Stimulated activated CD4-positive, alpha-beta T cell treated with anti-CD3 and anti-CD28 coated beads, TNF-alpha, amount 100 ng/mL, for 1 hour (primary cell): ENCODE measurements at regions not wholly inside any gene's neighbourhood (a gene's known extent, or its start where the extent isn't known, plus 50 kb on each side); places are given as distances from the start of the nearest gene placed in this dataset.
"Not testable (repeated sequence)": the region's sequence is repeated elsewhere in the genome, so short reads cannot be mapped to it uniquely, and the experiment has no call there.

Experiments used
- DNase-seq, 3 donors: peaks; one replicate each; pipeline ENCODE4 v3.0.0-alpha.2; 2020; ENCODE audit warnings: low read depth in 3 of 3, low spot score in 1 of 3

- DNase-seq: no peak
Observed at GRCh38 chr3:16072420-16073110, 101.9 kb upstream of the GALNT15 start.

- no peak for DNase-seq
Observed at GRCh38 chr3:16073203-16073602, 101.3 kb upstream of the GALNT15 start.

GRCh38 chr3:16073990-16074671 lies 100.3 kb upstream of the GALNT15 start:
- DNase-seq: not testable (repeated sequence)

- no peak for DNase-seq
Observed at GRCh38 chr3:16075647-16076046, 98.8 kb upstream of the GALNT15 start.

GRCh38 chr3:16076564-16076963 lies 97.9 kb upstream of the GALNT15 start:
- no peak for DNase-seq

GRCh38 chr3:16077146-16077545 lies 97.3 kb upstream of the GALNT15 start:
- DNase-seq: not testable (repeated sequence)

- not testable (repeated sequence) for DNase-seq
Observed at GRCh38 chr3:16077681-16078080, 96.8 kb upstream of the GALNT15 start.

GRCh38 chr3:16079519-16079918 lies 95.0 kb upstream of the GALNT15 start:
- no peak for DNase-seq

GRCh38 chr3:16081661-16082060 lies 92.8 kb upstream of the GALNT15 start:
- DNase-seq: no peak

GRCh38 chr3:16084887-16085286 lies 89.6 kb upstream of the GALNT15 start:
- DNase-seq: no peak

- no peak for DNase-seq
Observed at GRCh38 chr3:16085410-16085809, 89.1 kb upstream of the GALNT15 start.

- no peak for DNase-seq
Observed at GRCh38 chr3:16085884-16086608, 88.4 kb upstream of the GALNT15 start.

GRCh38 chr3:16086690-16087089 lies 87.8 kb upstream of the GALNT15 start:
- no peak for DNase-seq

GRCh38 chr3:16088496-16088895 lies 86.0 kb upstream of the GALNT15 start:
- DNase-seq: no peak

GRCh38 chr3:16089521-16089920 lies 85.0 kb upstream of the GALNT15 start:
- no peak for DNase-seq

- no peak for DNase-seq
Observed at GRCh38 chr3:16090024-16090423, 84.5 kb upstream of the GALNT15 start.

- DNase-seq: no peak
Observed at GRCh38 chr3:16090706-16091105, 83.8 kb upstream of the GALNT15 start.

GRCh38 chr3:16092923-16093322 lies 81.6 kb upstream of the GALNT15 start:
- DNase-seq: no peak

- DNase-seq: no peak
Observed at GRCh38 chr3:16101295-16102186, 72.9 kb upstream of the GALNT15 start.

GRCh38 chr3:16102187-16102561 lies 72.3 kb upstream of the GALNT15 start:
- no peak for DNase-seq

GRCh38 chr3:16102905-16103364 lies 71.5 kb upstream of the GALNT15 start:
- no peak for DNase-seq
